GM18517 (cell line): ENCODE measurements at regions not wholly inside any gene's neighbourhood (a gene's known extent, or its start where the extent isn't known, plus 50 kb on each side); places are given as distances from the start of the nearest gene placed in this dataset.
"Not testable (repeated sequence)": the region's sequence is repeated elsewhere in the genome, so short reads cannot be mapped to it uniquely, and the experiment has no call there.

ENCODE experiments used
- ATAC-seq: cut with Tn5 transposase; IDR thresholded peaks from one replicate; pipeline ENCODE4 v1.9.1; 2021; ENCODE audit warnings: mild to moderate bottlenecking, moderate library complexity; ENCODE audit not compliant: unreplicated experiment

DNA sequence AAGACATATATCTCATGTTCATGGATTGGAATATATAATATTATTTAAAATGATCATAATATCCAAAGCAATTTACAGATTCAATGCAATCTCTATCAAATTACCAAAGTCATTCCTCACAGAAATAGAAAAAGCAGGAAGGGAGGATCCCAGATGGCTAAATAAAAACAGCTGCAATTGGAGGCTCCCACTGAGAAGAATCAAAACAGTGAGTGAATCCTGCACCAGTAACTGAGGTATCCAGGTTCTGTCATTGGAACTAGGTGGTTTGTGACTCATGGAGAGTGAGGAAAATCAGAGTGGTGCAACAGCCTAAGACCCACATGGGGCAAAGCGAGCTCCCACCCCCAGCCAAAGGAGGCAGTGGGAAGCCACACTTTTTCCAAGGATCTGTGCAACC, 128.4 kb downstream of the MTERF1 start:
- no peak for ATAC-seq

DNA sequence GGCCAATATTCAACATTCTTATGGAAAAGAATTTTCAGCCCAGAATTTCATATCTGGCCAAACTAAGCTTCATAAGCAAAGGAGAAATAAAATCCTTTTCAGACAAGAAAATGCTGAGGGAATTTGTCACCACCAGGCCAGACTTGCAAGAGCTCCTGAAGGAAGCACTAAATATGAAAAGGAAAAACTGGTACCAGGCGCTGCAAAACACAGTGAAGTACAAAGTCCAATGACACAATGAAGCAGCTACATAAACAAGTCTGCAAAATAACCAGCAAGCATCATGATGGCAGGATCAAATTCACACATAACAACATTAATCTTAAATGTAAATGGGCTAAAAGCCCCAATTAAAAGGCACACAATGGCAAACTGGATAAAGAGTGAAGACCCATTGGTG, 126.2 kb downstream of the MTERF1 start:
- not testable (repeated sequence) for ATAC-seq

DNA sequence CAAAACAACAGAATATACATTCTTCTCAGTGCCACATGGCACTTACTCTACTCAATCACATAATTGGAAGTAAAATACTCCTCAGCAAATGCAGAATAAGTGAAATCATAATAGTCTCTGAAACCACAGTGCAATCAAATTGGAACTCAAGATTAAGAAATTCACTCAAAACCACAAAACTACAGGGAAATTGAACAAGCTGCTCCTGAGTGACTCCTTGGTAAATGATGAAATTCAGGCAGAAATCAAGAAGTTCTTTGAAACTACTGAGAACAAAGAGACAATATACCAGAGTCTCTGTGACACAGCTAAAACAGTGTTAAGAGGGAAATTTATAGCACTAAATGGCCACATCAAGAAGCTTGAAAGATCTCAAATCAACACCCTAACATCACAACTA, 125.4 kb downstream of the MTERF1 start:
- ATAC-seq = not testable (repeated sequence)

DNA sequence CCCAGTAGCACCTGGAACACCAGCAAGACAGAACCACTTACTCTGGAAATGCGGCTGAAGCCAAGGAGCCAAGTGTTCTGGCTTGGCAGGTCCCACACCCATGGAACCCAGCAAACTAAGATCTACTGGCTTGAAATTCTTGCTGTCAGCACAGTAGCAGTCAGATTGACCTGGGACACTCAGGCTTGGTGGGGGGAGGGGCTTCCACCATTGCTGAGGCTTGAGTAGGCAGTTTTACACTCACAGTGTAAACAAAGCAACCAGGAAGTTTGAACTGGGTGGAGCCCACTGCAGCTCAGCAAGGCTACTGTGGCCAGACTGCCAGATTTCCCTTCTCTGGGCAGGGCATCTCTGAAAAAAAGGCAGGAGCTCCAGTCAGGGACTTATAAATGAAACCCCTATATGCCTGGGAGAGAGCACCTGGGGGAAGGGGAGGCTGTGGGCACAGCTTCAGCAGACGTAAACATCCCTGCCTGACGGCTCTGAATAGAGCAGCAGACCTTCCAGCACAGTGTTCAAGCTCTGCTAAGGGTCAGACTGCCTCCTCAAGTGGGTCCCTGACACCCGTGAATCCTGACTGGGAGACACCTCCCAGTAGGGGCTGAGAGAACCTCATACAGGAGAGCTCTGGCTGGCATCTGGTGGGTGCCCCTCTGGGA, 121.2 kb downstream of the MTERF1 start:
- no peak for ATAC-seq

DNA sequence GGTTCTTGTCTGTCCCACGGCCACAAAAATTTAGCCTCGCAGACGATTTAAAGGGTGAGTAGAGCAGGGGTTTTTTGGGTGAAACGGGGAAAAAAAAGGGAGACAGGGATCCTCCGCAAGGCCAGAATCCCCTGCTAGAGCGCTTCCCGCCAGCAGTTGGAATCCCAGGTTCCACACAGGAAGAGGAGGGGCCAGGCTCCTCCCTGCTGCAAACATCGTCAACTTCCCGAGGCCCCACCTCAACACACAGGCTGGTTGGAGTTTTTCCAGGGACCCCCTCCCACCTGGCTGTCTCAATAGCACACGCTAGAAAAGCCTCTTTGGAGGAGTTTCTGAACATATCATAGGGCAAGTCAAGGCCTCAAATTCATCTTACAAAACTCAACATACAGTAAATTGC, 112.7 kb downstream of the MTERF1 start:
- ATAC-seq = no peak

DNA sequence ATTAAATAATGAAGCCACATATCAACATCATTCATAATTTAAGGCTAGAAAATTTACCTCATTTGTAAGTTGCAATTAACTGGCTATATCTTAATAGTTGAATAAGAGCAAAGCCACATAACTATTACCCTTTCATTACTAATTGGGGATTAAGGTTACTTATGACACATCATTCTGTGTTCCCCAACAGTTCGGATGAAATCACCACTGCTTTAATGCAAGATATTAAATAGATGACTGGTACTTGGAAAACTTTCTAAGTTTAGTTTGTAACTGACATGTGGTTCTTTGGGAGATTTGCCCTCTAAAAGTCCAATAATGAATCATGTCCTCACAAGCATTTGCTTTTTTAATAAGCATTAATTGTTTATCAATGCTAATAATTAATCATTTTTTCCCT, 109.1 kb downstream of the MTERF1 start:
- no peak for ATAC-seq

DNA sequence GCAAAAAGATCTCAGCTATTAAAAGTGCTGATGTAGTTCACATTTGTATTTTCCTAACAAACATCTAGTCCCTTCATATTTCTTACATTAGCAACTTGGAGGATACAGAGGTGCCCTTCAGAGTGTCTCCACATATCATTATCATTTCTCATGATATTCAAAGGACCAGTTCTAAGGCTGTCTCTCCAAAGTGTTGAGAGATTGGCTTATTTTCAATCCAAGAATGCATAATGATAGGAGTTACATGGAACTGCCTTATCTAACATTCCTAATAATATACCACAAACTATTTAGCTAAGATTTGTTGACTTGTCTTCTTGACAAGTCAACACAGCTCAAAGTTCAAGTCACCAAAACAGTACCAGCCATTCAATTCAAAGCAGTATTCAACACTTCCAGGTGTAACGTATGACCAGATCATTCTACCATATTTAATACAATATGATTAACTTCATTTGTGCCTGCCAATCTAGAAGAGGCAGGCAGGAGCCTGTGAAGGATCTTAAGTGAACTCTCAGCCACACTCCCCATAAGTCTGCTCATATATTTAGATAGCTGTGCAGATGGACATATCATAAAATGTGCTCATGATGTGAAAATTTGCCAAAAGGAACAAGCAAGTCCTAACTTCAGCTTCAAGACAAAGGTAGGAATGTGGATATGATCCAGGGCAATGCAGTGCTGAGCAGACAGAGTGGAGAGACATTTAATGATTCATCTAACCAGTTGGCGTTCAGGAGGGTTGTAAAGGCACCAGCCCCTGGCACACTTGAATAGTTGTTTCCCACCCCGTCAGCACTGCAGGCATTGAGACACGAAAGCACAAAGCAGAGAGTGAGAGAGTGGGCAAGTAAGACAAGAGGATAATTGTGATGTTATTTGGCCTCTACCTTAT, 108.3 kb downstream of the MTERF1 start:
- no peak for ATAC-seq

DNA sequence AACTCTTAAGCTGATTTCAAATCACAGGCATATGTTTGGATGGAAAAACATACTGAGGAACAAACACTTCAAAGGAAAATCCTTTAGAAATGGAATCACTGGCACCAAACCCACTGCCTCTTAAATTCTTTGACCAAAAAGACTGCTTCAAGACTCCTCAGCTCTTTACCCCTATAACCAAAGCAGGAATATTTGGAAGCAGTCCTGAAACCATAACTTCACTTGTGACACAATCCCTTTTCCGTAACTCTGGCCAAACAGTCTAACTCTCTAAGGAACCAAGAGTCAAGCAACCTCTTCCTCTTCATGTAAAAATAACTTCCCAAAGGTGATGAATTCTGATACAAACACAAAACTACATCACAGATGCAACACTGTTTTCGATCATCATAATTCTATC, 104.3 kb downstream of the MTERF1 start:
- no peak for ATAC-seq

DNA sequence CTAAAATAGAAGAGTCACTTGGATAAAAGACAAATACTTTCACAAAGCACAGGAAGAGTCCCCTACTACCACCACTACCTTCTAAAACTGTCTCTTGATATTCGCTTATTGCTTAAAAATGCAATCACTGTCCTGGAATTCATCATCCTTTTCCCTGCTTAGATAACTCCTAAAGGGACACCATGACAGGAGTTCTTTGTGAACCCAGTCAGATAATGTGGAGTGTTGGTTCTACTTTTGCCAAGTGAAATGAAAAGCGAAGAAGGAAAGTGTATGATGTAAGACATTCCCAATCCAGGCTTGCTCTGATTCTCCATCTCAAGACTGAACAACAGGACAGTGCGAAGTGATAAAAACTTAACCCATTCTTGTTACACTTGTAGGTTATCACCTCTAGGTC, 103.0 kb downstream of the MTERF1 start:
- ATAC-seq = no peak

DNA sequence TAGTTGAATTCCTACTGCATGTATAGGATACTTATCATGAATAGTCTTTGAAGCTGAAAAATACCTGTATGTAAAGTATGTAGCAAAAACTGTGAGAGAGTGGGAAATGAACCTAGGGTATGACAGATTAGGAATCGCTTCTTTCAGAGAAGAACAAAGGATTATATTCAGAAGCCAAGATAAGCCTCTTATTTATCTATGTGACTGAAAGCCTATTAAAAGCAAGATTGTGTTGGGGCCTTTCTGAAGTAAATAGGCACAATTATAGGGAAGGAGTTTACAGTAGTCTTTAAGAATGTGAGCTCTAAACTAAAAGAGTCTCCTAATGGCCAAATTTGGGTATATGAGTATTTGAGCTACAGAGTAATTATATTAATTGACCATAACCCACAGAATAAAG, 102.1 kb downstream of the MTERF1 start:
- ATAC-seq = no peak

DNA sequence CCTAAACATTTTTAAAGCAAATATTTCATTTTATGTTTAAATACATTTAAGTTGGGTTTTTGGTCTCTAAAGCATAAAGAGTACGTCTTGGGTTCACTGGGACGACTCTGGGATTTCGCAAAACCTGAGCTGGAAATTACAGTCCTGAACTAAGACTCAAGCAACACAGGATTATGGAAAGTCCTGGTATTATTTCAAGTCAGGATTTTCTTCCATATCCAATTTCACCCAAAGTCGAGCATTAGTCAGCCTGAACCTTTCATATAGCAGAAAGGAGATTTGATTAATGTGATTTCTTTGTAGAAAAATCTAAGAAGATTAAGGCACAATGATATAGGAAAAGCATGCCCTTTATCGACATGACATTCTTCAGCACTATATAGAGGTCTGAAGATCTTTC, 100.0 kb downstream of the MTERF1 start:
- no peak for ATAC-seq

DNA sequence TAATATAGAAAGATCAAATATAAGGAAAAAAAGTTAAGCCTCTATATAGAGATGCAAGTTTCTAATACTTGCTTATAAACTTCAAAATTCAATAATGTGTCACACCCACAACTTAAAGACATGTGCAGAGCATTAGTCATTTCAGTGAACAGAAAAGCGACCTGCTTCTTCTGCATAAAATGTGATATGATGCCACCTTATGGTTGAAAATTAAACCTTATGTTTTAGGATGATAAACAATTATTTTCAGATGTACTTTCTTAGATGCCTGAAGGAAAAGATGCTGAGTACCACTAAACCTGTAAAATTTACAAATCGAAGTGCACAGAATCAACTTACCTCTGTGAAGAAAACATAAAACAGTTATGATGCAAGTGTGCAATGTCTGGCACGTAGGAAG, 96.0 kb downstream of the MTERF1 start:
- ATAC-seq = no peak

DNA sequence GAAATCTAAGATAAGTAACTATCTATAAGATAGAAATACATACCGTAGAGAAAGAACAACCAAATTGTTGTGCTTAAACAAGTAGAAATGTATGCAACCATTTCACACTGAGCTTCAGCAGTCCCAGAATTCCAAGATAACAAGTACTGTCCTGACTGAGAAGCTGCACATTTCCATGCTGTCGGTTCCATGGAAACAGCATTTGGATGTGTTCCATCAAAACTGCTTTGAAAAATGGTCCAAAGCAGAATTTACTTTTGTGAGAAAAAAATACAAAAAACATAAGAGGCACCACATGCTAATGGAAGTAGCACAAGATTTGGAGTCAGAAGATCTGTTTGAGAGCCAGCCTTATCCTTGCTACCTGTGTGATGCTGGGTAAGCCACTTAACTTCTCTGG, 92.6 kb downstream of the MTERF1 start:
- no peak for ATAC-seq

DNA sequence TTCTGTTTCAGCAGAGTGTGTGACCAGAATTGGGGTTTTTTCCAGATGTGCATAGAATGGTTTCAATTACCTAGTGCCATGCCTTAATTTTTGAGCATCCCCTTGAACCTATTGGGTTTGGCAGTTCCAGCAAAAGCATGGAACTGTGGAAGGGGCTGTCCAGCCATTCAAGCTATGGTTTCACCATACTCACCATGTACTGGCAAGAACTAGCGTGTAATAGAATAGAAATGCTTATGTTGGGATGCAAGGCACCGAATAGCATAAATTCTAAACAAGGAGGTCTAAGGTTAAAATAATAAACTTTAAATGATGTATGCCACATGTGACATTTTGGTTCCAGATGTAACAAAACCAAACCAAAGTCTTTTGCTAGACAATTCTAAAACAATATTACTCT, 91.4 kb downstream of the MTERF1 start:
- no peak for ATAC-seq

DNA sequence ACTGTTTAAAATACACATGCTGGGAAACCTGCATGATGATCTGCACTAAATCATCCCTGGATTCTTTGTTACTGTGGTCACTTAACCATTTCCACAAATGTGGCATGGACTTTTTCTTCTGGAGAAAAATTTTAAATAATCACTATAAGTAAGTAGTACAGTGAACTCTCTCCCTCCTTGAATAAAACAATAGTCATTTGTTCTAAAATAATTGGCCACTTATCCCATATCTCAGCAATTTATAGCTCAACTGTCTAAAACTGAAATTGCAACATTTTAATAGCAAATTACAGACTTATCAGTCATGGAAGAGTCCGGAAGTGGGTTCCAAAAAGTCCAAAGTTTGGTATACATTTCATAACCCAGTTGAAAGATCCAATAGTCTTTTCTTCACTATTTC, 90.9 kb downstream of the MTERF1 start:
- no peak for ATAC-seq

DNA sequence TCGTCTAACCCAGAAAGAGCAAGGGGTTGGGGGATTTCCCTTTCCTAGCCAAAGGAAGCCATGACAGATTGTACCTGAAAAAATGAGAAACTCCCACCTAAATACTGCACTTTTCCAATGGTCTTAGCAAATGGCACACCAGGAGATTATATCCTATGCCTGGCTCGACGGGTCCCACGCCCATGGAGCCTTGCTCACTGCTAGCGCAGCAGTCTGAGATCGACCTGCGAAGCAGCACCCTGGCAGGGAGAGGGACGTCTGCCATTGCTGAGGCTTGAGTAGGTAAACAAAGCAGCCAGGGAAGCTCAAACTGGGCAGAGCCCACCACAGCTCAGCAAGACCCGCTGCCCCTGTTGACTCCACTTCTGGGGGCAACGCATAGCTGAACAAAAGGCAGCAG, 89.9 kb downstream of the MTERF1 start:
- not testable (repeated sequence) for ATAC-seq

DNA sequence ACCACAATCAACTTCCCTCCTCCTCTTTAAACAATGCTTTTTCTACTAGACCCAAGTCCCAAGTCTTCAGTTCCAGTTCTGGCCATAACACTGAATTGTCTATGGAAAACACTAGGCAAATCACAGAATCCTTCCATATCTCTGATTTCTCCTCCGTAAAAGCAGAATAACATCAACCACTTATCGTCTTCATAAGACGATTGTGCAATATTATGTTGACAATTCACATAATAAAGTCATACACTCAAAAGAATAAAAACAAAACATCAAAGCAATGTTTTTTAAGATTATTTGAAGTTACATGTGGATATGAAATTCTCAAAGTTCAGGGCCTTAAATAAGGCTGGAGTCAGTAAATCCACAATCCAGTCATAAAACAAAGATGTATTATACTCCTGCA, 84.4 kb downstream of the MTERF1 start:
- no peak for ATAC-seq

DNA sequence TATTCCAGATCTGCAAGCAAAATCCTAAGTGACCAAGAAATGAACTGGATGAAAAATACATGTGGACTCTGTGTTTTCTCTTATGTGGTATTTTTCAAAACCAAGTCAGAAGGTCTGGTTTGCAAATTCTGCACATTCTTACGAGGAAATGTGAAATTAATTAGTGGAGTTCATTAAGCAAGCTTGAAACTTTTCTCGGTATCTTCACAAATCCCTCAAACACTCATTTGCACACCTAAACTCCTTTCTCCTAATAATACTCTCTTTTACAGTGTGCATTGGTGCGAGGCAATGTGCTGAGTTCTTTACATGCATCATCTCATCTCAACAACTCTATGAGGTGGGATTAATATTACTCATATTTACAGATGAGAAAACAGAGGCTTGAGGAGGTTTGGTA, 82.1 kb downstream of the MTERF1 start:
- ATAC-seq = no peak

DNA sequence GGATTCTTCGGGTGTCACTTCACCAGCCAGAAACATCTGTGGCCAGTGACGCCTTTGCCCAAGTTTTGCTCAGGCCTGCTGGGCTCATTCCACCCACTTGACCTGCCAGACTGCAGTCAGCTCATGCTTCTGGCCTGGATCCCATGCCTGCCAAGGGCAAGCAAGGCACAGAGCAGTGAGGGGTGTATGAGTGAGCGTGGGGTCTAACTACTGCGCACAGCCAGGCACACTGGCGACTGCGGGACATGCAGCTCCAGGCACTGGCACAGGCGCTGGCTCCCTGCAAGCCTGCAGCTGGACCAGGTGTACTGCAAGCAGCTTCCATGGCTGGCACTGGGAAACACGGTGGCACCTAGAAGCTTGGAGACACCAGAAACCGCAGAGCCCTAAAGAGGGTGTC, 80.1 kb downstream of the MTERF1 start:
- no peak for ATAC-seq

DNA sequence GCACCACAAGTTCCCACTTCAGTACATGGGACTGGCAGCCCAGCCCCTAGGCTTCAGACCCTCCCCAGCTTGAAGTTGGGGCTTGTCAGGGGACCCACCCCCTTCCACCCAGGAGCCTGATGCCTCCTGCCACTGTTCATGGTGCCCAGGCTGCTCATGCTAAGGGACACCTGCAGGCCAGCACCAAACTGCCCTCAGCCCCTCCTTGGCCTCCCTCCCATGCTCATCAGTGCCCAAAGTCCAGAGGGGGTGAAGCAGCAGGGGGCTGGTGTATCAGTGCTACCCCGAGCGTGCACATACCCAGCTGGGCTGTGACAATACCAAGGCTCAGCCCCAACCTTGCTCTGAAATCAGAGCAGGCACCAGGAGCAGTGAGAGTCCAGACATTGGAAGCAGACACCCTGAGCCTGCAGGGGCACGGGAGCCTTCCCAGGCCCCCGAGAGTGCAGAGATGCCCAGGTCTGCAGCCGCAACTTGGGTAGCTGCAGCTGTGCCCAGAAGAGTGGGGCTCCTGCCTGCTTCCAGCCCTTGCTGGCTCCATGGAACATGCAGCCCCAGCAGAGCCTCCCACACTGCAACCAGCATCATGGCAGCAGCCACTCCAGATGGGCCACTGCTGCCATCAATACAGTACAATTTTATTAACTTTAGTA, 79.0 kb downstream of the MTERF1 start:
- ATAC-seq = no peak

DNA sequence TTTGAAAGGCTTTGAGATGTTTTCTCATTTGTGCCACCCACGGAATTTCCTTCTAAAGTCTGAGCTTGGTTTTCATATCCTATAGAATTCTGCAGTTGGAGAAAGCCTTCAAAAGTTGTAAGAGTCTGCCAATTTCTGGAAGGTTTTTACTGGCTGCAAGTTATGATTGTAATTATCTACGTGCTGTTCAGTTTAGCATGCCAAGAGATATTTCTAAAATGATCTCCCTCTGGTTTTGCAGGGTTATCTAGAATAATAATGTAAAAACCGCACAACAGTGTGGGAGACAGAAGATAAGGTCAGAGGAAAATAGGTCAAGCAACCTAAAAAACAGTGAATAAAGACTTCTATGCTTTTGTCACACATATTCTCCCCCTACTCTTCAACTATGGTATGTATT, 69.3 kb downstream of the MTERF1 start:
- no peak for ATAC-seq

DNA sequence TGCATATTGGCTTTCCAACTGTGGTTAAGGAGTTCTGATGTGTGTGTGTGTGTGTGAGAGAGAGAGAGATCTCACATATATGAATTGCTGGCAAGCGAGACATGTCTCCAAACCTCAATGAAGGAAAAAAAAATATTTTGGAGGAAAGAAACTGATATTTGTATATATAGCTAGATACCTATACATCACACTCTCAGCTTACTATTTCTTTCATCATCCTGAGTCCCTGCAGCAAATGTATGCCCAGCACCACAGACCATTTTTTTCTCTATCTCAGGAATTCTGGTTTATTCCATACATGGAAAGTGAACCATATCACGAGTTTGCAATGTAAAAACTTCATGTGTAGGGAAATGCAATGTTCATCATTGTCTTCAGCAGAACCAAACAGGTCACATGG, 68.9 kb downstream of the MTERF1 start:
- ATAC-seq = no peak
